GM12892 (cell line): ENCODE measurements at regions not wholly inside any gene's neighbourhood (a gene's known extent, or its start where the extent isn't known, plus 50 kb on each side); places are given as distances from the start of the nearest gene placed in this dataset.
"Not testable (repeated sequence)": the region's sequence is repeated elsewhere in the genome, so short reads cannot be mapped to it uniquely, and the experiment has no call there.

ENCODE experiments used
- POLR2A ChIP-seq: IDR thresholded peaks from 2 replicates; pipeline ENCODE4 v1.6.1; 2011; ENCODE audit warnings: low read depth, low read length, control low read depth
- POLR2AphosphoS5 ChIP-seq: IDR thresholded peaks from 2 replicates; pipeline ENCODE4 v1.6.1; 2011; ENCODE audit warnings: low read depth, low read length, control low read depth

DNA sequence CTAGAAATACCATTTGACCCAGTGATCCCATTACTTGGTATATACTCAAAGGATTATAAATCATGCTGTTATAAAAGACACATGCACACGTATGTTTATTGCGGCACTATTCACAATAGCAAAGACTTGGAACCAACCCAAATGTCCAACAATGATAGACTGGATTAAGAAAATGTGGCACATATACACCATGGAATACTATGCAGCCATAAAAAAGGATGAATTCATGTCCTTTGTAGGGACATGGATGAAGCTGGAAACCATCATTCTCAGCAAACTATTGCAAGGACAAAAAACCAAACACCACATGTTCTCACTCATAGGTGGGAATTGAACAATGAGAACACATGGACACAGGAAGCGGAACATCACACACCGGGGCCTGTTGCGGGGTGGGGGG is 131.5 kb downstream of the ZFAND4 start:
- TF ChIP-seq POLR2A, POLR2AphosphoS5: not testable (repeated sequence)
